Spleen (tissue), 7 donors: ENCODE measurements at regions not wholly inside any gene's neighbourhood (a gene's known extent, or its start where the extent isn't known, plus 50 kb on each side); places are given as distances from the start of the nearest gene placed in this dataset.

Experiments used
- POLR2AphosphoS5 ChIP-seq, 3 donors: sonication (generic); formaldehyde crosslinking; IDR thresholded peaks; one replicate each; pipeline ENCODE4 v1.5.1; 2017; ENCODE audit warnings: antibody characterized with exemption in 3 of 3
- TF ChIP-seq, protein P1 (sequence below), 11 experiments: fragments of 200-600 bp in 7 of 11; fragments of 450-650 bp in 4 of 11; sonication (generic) in 4 of 11; IDR thresholded peaks in 8 of 11; conservative IDR thresholded peaks in 3 of 11; 1 replicate in 7 of 11; 2 replicates in 4 of 11; pipeline versions ENCODE4 v1.4.0 to v1.8.0; 2016 to 2021; ENCODE audit warnings: antibody characterized with exemption in 11 of 11, inconsistent platforms in 4 of 11, mild to moderate bottlenecking in 1 of 11
- donor health status: DM: no; HTN: no; CAD: no; lungs with moderate emphysema.
- donor health status: DM: no; HTN: no; CAD: no.
- donor health status: DM: no; HTN: no; CAD: no.

GRCh38 chr2:168328421-168328820 is 81.0 kb upstream of the STK39 start:
- TF ChIP-seq, protein P1, sequence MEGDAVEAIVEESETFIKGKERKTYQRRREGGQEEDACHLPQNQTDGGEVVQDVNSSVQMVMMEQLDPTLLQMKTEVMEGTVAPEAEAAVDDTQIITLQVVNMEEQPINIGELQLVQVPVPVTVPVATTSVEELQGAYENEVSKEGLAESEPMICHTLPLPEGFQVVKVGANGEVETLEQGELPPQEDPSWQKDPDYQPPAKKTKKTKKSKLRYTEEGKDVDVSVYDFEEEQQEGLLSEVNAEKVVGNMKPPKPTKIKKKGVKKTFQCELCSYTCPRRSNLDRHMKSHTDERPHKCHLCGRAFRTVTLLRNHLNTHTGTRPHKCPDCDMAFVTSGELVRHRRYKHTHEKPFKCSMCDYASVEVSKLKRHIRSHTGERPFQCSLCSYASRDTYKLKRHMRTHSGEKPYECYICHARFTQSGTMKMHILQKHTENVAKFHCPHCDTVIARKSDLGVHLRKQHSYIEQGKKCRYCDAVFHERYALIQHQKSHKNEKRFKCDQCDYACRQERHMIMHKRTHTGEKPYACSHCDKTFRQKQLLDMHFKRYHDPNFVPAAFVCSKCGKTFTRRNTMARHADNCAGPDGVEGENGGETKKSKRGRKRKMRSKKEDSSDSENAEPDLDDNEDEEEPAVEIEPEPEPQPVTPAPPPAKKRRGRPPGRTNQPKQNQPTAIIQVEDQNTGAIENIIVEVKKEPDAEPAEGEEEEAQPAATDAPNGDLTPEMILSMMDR (IDR thresholded peaks at IDR 0.05 in 8 of 11, conservative IDR thresholded peaks at IDR 0.05 in 3 of 11) = no peak
- TF ChIP-seq POLR2AphosphoS5 (IDR thresholded peaks at IDR 0.05) = no peak
